H9 (cell line): ENCODE measurements at regions not wholly inside any gene's neighbourhood (a gene's known extent, or its start where the extent isn't known, plus 50 kb on each side); places are given as distances from the start of the nearest gene placed in this dataset.

Experiments used
- DNase-seq: peaks from one replicate; pipeline ENCODE4 v3.0.0-alpha.2; 2017
- H2AFZ ChIP-seq: one replicate; pipeline ENCODE4 v1.6.1; 2013; ENCODE audit warnings: mild to moderate bottlenecking, low read length, control low read depth, moderate library complexity
- H2AK5ac ChIP-seq: 2 replicates; pipeline ENCODE4 v1.6.1; 2013; ENCODE audit warnings: low read length, control low read depth, mixed read lengths; ENCODE audit not compliant: insufficient read length
- H2BK120ac ChIP-seq: one replicate; pipeline ENCODE4 v1.6.1; 2013; ENCODE audit warnings: low read depth, mild to moderate bottlenecking, low read length, control low read depth, inconsistent platforms; ENCODE audit not compliant: poor library complexity, severe bottlenecking
- H2BK12ac ChIP-seq: 2 replicates; pipeline ENCODE4 v1.6.1; 2013; ENCODE audit warnings: low read length, control low read depth, mixed read lengths, low read depth; ENCODE audit not compliant: insufficient read length
- H2BK15ac ChIP-seq: 2 replicates; pipeline ENCODE4 v1.6.1; 2013; ENCODE audit warnings: low read depth, low read length, control low read depth
- H2BK20ac ChIP-seq: one replicate; pipeline ENCODE4 v1.6.1; 2013; ENCODE audit warnings: low read depth, mild to moderate bottlenecking, low read length, control low read depth, inconsistent platforms; ENCODE audit not compliant: poor library complexity, severe bottlenecking
- H2BK5ac ChIP-seq: 2 replicates; pipeline ENCODE4 v1.6.1; 2013; ENCODE audit warnings: low read length, control low read depth, mixed read lengths; ENCODE audit not compliant: insufficient read length
- H3K14ac ChIP-seq: 2 replicates; pipeline ENCODE4 v1.6.1; 2013; ENCODE audit warnings: low read length, control low read depth; ENCODE audit not compliant: insufficient read depth
- H3K18ac ChIP-seq: 2 replicates; pipeline ENCODE4 v1.6.1; 2013; ENCODE audit warnings: low read depth, mild to moderate bottlenecking, mixed read lengths, low read length, control low read depth; ENCODE audit not compliant: insufficient read length
- H3K23ac ChIP-seq: 2 replicates; pipeline ENCODE4 v1.6.1; 2013; ENCODE audit warnings: low read length, control low read depth, mixed read lengths, low read depth; ENCODE audit not compliant: insufficient read length
- H3K23me2 ChIP-seq: 2 replicates; pipeline ENCODE4 v1.6.1; 2013; ENCODE audit warnings: low read depth, mild to moderate bottlenecking, mixed read lengths, low read length, control low read depth; ENCODE audit not compliant: insufficient read length, poor library complexity, severe bottlenecking
- H3K27ac ChIP-seq: 2 replicates; pipeline ENCODE4 v1.5.1; 2013; ENCODE audit warnings: low read length, control low read depth, mixed read lengths, low read depth; ENCODE audit not compliant: insufficient read length
- H3K27me3 ChIP-seq: 2 replicates; pipeline ENCODE4 v1.6.1; 2013; ENCODE audit warnings: low read length, control low read depth, inconsistent platforms; ENCODE audit not compliant: insufficient read depth
- H3K4ac ChIP-seq: 2 replicates; pipeline ENCODE4 v1.6.1; 2013; ENCODE audit warnings: low read depth, mild to moderate bottlenecking, control low read depth, inconsistent platforms, low read length, moderate library complexity
- H3K4me1 ChIP-seq: 2 replicates; pipeline ENCODE4 v1.6.1; 2013; ENCODE audit warnings: low read length, control low read depth, inconsistent platforms; ENCODE audit not compliant: insufficient read depth
- H3K4me2 ChIP-seq: 2 replicates; pipeline ENCODE4 v1.6.1; 2013; ENCODE audit warnings: low read length, control low read depth, mixed read lengths; ENCODE audit not compliant: insufficient read length, insufficient read depth
- H3K56ac ChIP-seq: 2 replicates; pipeline ENCODE4 v1.6.1; 2013; ENCODE audit warnings: low read depth, mild to moderate bottlenecking, mixed read lengths, low read length, control low read depth; ENCODE audit not compliant: insufficient read length
- H3K79me1 ChIP-seq: 2 replicates; pipeline ENCODE4 v1.6.1; 2013; ENCODE audit warnings: low read depth, mild to moderate bottlenecking, moderate library complexity, low read length, control low read depth, inconsistent platforms; ENCODE audit not compliant: insufficient read depth, poor library complexity, severe bottlenecking
- H3K79me2 ChIP-seq: 2 replicates; pipeline ENCODE4 v1.6.1; 2013; ENCODE audit warnings: low read length, control low read depth, inconsistent platforms; ENCODE audit not compliant: insufficient read depth
- H3K9ac ChIP-seq: 2 replicates; pipeline ENCODE4 v1.6.1; 2013; ENCODE audit warnings: low read length, control low read depth, mixed read lengths; ENCODE audit not compliant: insufficient read length; ENCODE audit errors: extremely low read depth
- H3K9me3 ChIP-seq: one replicate; pipeline ENCODE4 v1.6.1; 2013; ENCODE audit warnings: low read depth, low read length, inconsistent platforms; ENCODE audit not compliant: control insufficient read depth
- H3T11ph ChIP-seq: one replicate; pipeline ENCODE4 v1.6.1; 2013; ENCODE audit warnings: mild to moderate bottlenecking, low read length, control low read depth, inconsistent platforms
- H4K20me1 ChIP-seq: one replicate; pipeline ENCODE4 v1.6.1; 2013; ENCODE audit not compliant: control insufficient read depth, insufficient read length, insufficient read depth
- H4K5ac ChIP-seq: 2 replicates; pipeline ENCODE4 v1.6.1; 2013; ENCODE audit warnings: low read depth, mild to moderate bottlenecking, mixed read lengths, low read length, control low read depth; ENCODE audit not compliant: insufficient read length
- H4K8ac ChIP-seq: replicated peaks from 2 replicates; pipeline ENCODE4 v1.6.1; 2013; ENCODE audit warnings: low read length, control low read depth, mixed read lengths, low read depth; ENCODE audit not compliant: insufficient read length
- H4K91ac ChIP-seq: 2 replicates; pipeline ENCODE4 v1.6.1; 2013; ENCODE audit warnings: low read depth, mild to moderate bottlenecking, moderate library complexity, mixed read lengths, low read length, control low read depth; ENCODE audit not compliant: insufficient read length
- H3K27ac Mint-ChIP-seq, 3 experiments: 2 replicates in 2 of 3; 3 replicates in 1 of 3; pipeline ENCODE4 v1.8.0; 2020 to 2021; ENCODE audit warnings: mixed read lengths in 3 of 3, mild to moderate bottlenecking in 1 of 3, moderate library complexity in 1 of 3
- H3K27me3 Mint-ChIP-seq: 2 replicates; pipeline ENCODE4 v1.8.0; 2021; ENCODE audit warnings: low read depth, mild to moderate bottlenecking, moderate library complexity, mixed read lengths
- H3K36me3 Mint-ChIP-seq, 3 experiments: 2 replicates in 2 of 3; 3 replicates in 1 of 3; pipeline ENCODE4 v1.8.0; 2020 to 2021; ENCODE audit warnings: low read depth in 3 of 3, mixed read lengths in 3 of 3; ENCODE audit not compliant: insufficient read depth in 1 of 3
- H3K4me1 Mint-ChIP-seq, 2 experiments: 2 replicates each; pipeline ENCODE4 v1.8.0; 2020; ENCODE audit warnings: mixed read lengths in 2 of 2
- H3K4me3 Mint-ChIP-seq, 2 experiments: 2 replicates in 1 of 2; 3 replicates in 1 of 2; pipeline ENCODE4 v1.8.0; 2020 to 2021; ENCODE audit warnings: mild to moderate bottlenecking in 2 of 2, mixed read lengths in 2 of 2, moderate library complexity in 1 of 2
- H3K9me3 Mint-ChIP-seq, 2 experiments: 2 replicates in 1 of 2; 3 replicates in 1 of 2; pipeline ENCODE4 v1.8.0; 2020; ENCODE audit warnings: mild to moderate bottlenecking in 2 of 2, mixed read lengths in 2 of 2, moderate library complexity in 1 of 2
- WGBS: extraction: QIAGEN DNeasy Blood & Tissue Kit; methylation state at CpG from one replicate; pipeline ENCODE4 v1.1.7; 2013; ENCODE audit warnings: missing lambda C conversion rate, low lambda C conversion rate, mixed read lengths; ENCODE audit not compliant: insufficient read length; ENCODE audit errors: extremely low coverage; 5-methylcytosine and 5-hydroxymethylcytosine counted together
- TF ChIP-seq, protein P1 (sequence below): fragments of 200-600 bp; sonication (generic); conservative IDR thresholded peaks from 3 replicates; pipeline ENCODE4 v1.8.0; 2021; ENCODE audit warnings: antibody characterized with exemption, mild to moderate bottlenecking

DNA sequence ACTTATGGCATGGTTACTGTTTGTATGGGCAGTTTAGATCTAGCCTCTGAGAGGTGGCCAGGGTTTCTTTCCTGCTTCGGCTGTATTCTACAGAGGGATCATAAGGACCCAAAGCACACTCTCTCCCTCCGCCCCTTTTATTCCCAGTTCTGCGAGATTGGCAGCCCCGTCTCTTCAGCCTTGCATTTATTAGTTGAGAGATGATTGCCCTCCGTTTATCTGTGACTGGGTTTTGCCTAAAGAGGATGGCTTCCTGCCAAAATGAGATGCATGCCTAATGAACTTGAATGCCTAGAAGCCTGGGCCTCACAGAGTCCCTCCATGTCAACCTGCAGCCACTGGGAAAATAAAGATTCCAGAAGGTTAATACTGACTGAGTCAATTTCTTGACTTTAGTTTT is 97.1 kb upstream of the CHL1 start:
- Histone ChIP-seq H2BK5ac (no peak overlapping the region), H2BK15ac (no peak overlapping the region), H3K23me2 (no peaks in the 10 kb centered on the region), H3K79me2 (no peaks in the 10 kb centered on the region), H3K79me1 (no peaks in the 10 kb centered on the region), H3K9me3 (no peaks in the 10 kb centered on the region), H3K4me2 (no peak overlapping the region), H2AK5ac (no peak overlapping the region), H3K9ac (no peak overlapping the region), H4K5ac (no peak overlapping the region), H2BK120ac (no peak overlapping the region), H3K27me3 (no peaks in the 10 kb centered on the region), H3K56ac (no peak overlapping the region), H2BK20ac (no peak overlapping the region), H3K4ac (no peak overlapping the region), H4K20me1 (no peaks in the 10 kb centered on the region), H2BK12ac (no peak overlapping the region), H3K27ac (no peak overlapping the region), H4K91ac (no peak overlapping the region), H3T11ph (no peak overlapping the region), H3K4me1 (peaks cover 4% of the 10 kb centered on the region; the same call in 1 of the 2 replicates), H3K18ac (no peak overlapping the region), H3K23ac (no peak overlapping the region), H4K8ac (no peak overlapping the region), H2AFZ (no peak overlapping the region), H3K14ac (no peak overlapping the region)
- no peak overlapping the region for H3K27ac Mint-ChIP-seq
- H3K4me3 Mint-ChIP-seq: no peak overlapping the region
- TF ChIP-seq, protein P1, sequence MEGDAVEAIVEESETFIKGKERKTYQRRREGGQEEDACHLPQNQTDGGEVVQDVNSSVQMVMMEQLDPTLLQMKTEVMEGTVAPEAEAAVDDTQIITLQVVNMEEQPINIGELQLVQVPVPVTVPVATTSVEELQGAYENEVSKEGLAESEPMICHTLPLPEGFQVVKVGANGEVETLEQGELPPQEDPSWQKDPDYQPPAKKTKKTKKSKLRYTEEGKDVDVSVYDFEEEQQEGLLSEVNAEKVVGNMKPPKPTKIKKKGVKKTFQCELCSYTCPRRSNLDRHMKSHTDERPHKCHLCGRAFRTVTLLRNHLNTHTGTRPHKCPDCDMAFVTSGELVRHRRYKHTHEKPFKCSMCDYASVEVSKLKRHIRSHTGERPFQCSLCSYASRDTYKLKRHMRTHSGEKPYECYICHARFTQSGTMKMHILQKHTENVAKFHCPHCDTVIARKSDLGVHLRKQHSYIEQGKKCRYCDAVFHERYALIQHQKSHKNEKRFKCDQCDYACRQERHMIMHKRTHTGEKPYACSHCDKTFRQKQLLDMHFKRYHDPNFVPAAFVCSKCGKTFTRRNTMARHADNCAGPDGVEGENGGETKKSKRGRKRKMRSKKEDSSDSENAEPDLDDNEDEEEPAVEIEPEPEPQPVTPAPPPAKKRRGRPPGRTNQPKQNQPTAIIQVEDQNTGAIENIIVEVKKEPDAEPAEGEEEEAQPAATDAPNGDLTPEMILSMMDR: no peak
- no peaks in the 10 kb centered on the region for H3K9me3 Mint-ChIP-seq
- H3K27me3 Mint-ChIP-seq: no peaks in the 10 kb centered on the region
- WGBS: no CpG with 5 or more reads among the region's 5 CpGs
- no peak for DNase-seq
- no peaks in the 10 kb centered on the region for H3K36me3 Mint-ChIP-seq
- peaks cover 27 to 52% of the 10 kb centered on the region in 2 experiments for H3K4me1 Mint-ChIP-seq
